AG04449 (cell line): ENCODE measurements at regions not wholly inside any gene's neighbourhood (a gene's known extent, or its start where the extent isn't known, plus 50 kb on each side); places are given as distances from the start of the nearest gene placed in this dataset.

ENCODE experiments used
- CTCF ChIA-PET: fragments of 350-600 bp; formaldehyde crosslinking; extraction: SDS; loops from one replicate; lab custom pipeline; 2021; ENCODE audit warnings: antibody characterized with exemption; lab: Yijun Ruan, JAX
- POLR2A ChIA-PET: fragments of 400-600, 350-600 bp; formaldehyde crosslinking; extraction: SDS; loops from one replicate; lab custom pipeline; 2020; ENCODE audit warnings: antibody characterized with exemption, inconsistent platforms; lab: Yijun Ruan, JAX
- DNase-seq: peaks from one replicate; pipeline ENCODE4 v3.0.0-alpha.2; 2010; ENCODE audit warnings: low read depth, low spot score
- H3K4me3 ChIP-seq: 2 replicates; pipeline ENCODE4 v1.5.1; 2011; ENCODE audit warnings: low read depth, mild to moderate bottlenecking, control low read depth, low read length
- TF ChIP-seq, protein P1 (sequence below): IDR thresholded peaks from one replicate; pipeline ENCODE4 v1.5.1; 2011; ENCODE audit warnings: mild to moderate bottlenecking, moderate library complexity, low read length, control low read depth, inconsistent platforms; ENCODE audit not compliant: insufficient read depth; ENCODE audit errors: missing control alignments

- CTCF ChIA-PET, result no interaction called here
- POLR2A ChIA-PET, result no interaction called here
- no peak for DNase-seq
- TF ChIP-seq, protein P1, sequence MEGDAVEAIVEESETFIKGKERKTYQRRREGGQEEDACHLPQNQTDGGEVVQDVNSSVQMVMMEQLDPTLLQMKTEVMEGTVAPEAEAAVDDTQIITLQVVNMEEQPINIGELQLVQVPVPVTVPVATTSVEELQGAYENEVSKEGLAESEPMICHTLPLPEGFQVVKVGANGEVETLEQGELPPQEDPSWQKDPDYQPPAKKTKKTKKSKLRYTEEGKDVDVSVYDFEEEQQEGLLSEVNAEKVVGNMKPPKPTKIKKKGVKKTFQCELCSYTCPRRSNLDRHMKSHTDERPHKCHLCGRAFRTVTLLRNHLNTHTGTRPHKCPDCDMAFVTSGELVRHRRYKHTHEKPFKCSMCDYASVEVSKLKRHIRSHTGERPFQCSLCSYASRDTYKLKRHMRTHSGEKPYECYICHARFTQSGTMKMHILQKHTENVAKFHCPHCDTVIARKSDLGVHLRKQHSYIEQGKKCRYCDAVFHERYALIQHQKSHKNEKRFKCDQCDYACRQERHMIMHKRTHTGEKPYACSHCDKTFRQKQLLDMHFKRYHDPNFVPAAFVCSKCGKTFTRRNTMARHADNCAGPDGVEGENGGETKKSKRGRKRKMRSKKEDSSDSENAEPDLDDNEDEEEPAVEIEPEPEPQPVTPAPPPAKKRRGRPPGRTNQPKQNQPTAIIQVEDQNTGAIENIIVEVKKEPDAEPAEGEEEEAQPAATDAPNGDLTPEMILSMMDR, result no peak
- no peak overlapping the region for H3K4me3 ChIP-seq
Observed at GRCh38 chr12:84554199-84554723, 358.3 kb downstream of the SLC6A15 start.

DNA sequence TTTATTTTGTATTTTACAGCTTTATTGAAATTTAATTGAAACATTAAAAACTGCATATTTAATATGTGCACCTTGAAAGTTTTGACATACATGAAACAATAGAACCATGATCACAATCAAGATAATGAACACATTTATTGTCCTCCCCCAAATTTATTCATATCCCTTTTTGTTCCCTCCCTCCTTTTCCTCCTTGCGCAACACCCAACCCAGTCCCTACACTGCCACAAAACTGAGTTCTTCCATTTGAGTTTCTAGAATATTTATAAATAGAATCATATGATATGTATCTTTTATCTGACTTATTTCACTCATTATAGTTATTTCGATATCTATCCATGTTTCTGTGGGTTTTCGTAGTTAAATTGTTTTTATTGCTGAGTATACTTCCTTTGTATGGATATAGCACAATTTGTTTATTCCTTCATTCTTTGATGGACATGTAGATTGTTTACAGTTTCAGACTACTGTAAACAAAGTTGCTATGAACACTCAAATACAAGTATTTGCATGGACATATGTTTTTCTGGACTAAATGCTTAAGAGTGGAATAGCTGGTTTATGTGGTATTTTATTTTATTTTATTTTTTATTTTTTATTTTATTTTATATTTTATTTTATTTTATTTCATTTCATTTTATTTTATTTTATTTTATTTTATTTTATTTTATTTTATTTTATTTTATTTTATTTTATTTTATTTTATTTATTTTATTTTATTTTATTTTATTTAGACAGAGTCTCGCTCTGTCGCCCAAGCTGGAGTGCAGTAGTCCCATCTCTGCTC, 359.1 kb downstream of the SLC6A15 start:
- ChIA-PET POLR2A (no interaction called here), CTCF (no interaction called here)
- no peak for DNase-seq
- TF ChIP-seq, protein P1, result no peak
- no peak overlapping the region for H3K4me3 ChIP-seq

- ChIA-PET POLR2A (no interaction called here), CTCF (interaction anchor here (1.3 kb wide), 1 partner anchor 290 kb away, joined by 3 read pairs; no protein-coding TSS in a partner anchor)
- DNase-seq, result no peak
- TF ChIP-seq, protein P1, result no peak
- H3K4me3 ChIP-seq, result no peak overlapping the region
Observed at GRCh38 chr12:84551373-84551772, 361.2 kb downstream of the SLC6A15 start.

DNA sequence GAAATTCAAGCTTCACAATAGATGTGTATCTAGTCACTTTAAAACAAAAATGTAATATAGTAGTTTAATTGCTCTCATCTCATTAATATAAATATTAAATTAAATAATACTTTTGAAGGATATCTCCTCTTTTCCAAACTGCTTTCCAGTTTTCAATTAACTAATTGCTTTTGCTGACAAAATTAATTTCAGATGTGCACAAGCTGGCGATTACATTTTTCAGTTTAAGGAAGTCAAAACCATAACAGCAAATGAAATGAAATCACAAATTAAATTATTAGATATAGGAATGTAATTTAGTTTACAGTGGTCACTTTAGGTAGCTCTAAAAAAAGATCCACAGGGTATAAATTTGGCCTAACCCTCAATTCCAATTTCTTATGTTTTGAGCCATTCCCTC, 362.1 kb downstream of the SLC6A15 start:
- TF ChIP-seq, protein P1, result no peak
- ChIA-PET CTCF (interaction anchor here (1.3 kb wide), 1 partner anchor 291 kb away, joined by 3 read pairs; no protein-coding TSS in a partner anchor), POLR2A (no interaction called here)

GRCh38 chr12:84542289-84542688, 370.3 kb downstream of the SLC6A15 start:
- TF ChIP-seq, protein P1, result no peak
- DNase-seq, result no peak
- H3K4me3 ChIP-seq, result no peak overlapping the region
- ChIA-PET CTCF (no interaction called here), POLR2A (no interaction called here)

More for the DNA sequence above, 362.1 kb downstream of the SLC6A15 start:
- H3K4me3 ChIP-seq, result no peak overlapping the region
- no peak for DNase-seq

- POLR2A ChIA-PET, result no interaction called here
- H3K4me3 ChIP-seq, result no peak overlapping the region
- CTCF ChIA-PET, result no interaction called here
- no peak for DNase-seq
- TF ChIP-seq, protein P1, result no peak
Observed at GRCh38 chr12:84537666-84538065, 374.9 kb downstream of the SLC6A15 start.
